Osteoblast (primary cell): ENCODE measurements at regions not wholly inside any gene's neighbourhood (a gene's known extent, or its start where the extent isn't known, plus 50 kb on each side); places are given as distances from the start of the nearest gene placed in this dataset.

Source experiments
- DNase-seq: peaks from one replicate; pipeline ENCODE4 v3.0.0; 2011; ENCODE audit warnings: low spot score, mixed read lengths; ENCODE audit not compliant: insufficient read length; ENCODE audit errors: missing footprints
- H2AFZ ChIP-seq: 2 replicates; pipeline ENCODE4 v1.6.0; 2011; ENCODE audit warnings: mild to moderate bottlenecking, low read length
- H3K27ac ChIP-seq: 2 replicates; pipeline ENCODE4 v1.5.1; 2011; ENCODE audit warnings: mild to moderate bottlenecking, low read depth, low read length, moderate library complexity
- H3K27me3 ChIP-seq: 2 replicates; pipeline ENCODE4 v1.6.0; 2012; ENCODE audit warnings: mild to moderate bottlenecking, control low read depth, inconsistent platforms, low read length, moderate library complexity; ENCODE audit not compliant: insufficient read depth
- H3K36me3 ChIP-seq: 2 replicates; pipeline ENCODE4 v1.5.1; 2011; ENCODE audit warnings: mild to moderate bottlenecking, low read length, control low read depth, moderate library complexity; ENCODE audit not compliant: insufficient read depth
- H3K4me1 ChIP-seq: 2 replicates; pipeline ENCODE4 v1.5.1; 2011; ENCODE audit warnings: mild to moderate bottlenecking, low read length, control low read depth, moderate library complexity; ENCODE audit not compliant: insufficient read depth
- H3K4me2 ChIP-seq: 2 replicates; pipeline ENCODE4 v1.6.0; 2011; ENCODE audit warnings: mild to moderate bottlenecking, low read length; ENCODE audit not compliant: insufficient read depth
- H3K4me3 ChIP-seq: fragments of 200-600 bp; sonication (generic); 3 replicates; pipeline ENCODE4 v1.5.1; 2012; ENCODE audit warnings: mild to moderate bottlenecking, low read length, inconsistent platforms; ENCODE audit not compliant: insufficient read depth
- H3K79me2 ChIP-seq: 2 replicates; pipeline ENCODE4 v1.6.0; 2012; ENCODE audit warnings: mild to moderate bottlenecking, low read length, control low read depth, inconsistent platforms; ENCODE audit not compliant: insufficient read depth
- H3K9me3 ChIP-seq: 2 replicates; pipeline ENCODE4 v1.5.1; 2011; ENCODE audit warnings: low read depth, low read length, control low read depth
- H4K20me1 ChIP-seq: 2 replicates; pipeline ENCODE4 v1.6.0; 2012; ENCODE audit warnings: mild to moderate bottlenecking, low read length, control low read depth; ENCODE audit not compliant: insufficient read depth
- TF ChIP-seq, protein P1 (sequence below): IDR thresholded peaks from 2 replicates; pipeline ENCODE4 v1.5.1; 2011; ENCODE audit warnings: mild to moderate bottlenecking, low read depth, low read length, moderate library complexity; ENCODE audit errors: extremely low read depth

DNA sequence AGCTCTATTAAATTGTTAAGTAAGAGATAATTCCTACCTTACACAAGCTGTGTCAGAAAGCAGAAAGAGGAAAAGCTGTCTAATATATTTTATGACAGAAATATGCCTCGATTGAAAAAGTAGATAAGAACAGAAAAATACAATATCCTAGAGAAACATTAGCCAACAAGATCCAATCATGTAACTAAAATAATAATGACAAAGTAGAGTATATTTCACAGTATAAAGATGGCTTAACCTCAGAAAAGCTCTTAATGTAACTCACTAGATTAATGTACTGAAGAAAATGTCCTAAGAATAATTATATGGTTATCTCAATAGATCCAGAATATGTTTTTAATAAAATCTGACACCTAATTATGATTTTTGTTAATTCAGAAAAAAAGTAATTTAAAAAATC is 89.8 kb upstream of the HABP2 start:
- H3K36me3 ChIP-seq, result no peaks in the 10 kb centered on the region
- no peaks in the 10 kb centered on the region for H4K20me1 ChIP-seq
- no peak overlapping the region for H3K4me2 ChIP-seq
- TF ChIP-seq, protein P1, sequence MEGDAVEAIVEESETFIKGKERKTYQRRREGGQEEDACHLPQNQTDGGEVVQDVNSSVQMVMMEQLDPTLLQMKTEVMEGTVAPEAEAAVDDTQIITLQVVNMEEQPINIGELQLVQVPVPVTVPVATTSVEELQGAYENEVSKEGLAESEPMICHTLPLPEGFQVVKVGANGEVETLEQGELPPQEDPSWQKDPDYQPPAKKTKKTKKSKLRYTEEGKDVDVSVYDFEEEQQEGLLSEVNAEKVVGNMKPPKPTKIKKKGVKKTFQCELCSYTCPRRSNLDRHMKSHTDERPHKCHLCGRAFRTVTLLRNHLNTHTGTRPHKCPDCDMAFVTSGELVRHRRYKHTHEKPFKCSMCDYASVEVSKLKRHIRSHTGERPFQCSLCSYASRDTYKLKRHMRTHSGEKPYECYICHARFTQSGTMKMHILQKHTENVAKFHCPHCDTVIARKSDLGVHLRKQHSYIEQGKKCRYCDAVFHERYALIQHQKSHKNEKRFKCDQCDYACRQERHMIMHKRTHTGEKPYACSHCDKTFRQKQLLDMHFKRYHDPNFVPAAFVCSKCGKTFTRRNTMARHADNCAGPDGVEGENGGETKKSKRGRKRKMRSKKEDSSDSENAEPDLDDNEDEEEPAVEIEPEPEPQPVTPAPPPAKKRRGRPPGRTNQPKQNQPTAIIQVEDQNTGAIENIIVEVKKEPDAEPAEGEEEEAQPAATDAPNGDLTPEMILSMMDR, result no peak
- H3K79me2 ChIP-seq, result no peaks in the 10 kb centered on the region
- no peak overlapping the region for H2AFZ ChIP-seq
- peaks cover 15% of the 10 kb centered on the region for H3K27me3 ChIP-seq
- no peak overlapping the region for H3K27ac ChIP-seq
- H3K4me3 ChIP-seq, result no peak overlapping the region
- H3K9me3 ChIP-seq, result no peaks in the 10 kb centered on the region
- no peaks in the 10 kb centered on the region for H3K4me1 ChIP-seq
- DNase-seq, result no peak

DNA sequence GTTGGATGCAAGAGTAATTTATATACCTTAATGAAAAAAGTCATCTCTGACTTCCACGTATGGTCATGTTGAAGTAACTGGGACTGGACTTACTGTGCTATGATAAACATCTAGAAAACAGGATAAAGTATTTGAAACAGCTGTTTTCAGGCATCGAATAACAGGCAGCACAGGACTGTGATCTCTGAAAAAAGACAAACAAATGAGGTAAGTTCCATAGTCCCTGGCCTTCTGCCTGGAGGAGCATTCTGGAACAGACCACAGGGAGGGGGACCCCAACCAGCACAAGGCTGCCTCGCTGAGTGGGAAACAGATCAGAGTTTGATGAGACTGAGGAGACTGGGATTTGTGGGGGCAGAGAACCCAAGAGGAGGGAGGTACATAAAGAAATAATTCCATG is 89.1 kb upstream of the HABP2 start:
- no peak overlapping the region for H3K4me3 ChIP-seq
- H3K9me3 ChIP-seq, result no peaks in the 10 kb centered on the region
- H2AFZ ChIP-seq, result no peak overlapping the region
- H3K4me2 ChIP-seq, result no peak overlapping the region
- peaks cover 11% of the 10 kb centered on the region for H3K27me3 ChIP-seq
- H3K27ac ChIP-seq, result no peak overlapping the region
- H3K36me3 ChIP-seq, result no peaks in the 10 kb centered on the region
- TF ChIP-seq, protein P1, result no peak
- H3K79me2 ChIP-seq, result no peaks in the 10 kb centered on the region
- no peaks in the 10 kb centered on the region for H4K20me1 ChIP-seq
- no peak for DNase-seq
- H3K4me1 ChIP-seq, result no peaks in the 10 kb centered on the region

DNA sequence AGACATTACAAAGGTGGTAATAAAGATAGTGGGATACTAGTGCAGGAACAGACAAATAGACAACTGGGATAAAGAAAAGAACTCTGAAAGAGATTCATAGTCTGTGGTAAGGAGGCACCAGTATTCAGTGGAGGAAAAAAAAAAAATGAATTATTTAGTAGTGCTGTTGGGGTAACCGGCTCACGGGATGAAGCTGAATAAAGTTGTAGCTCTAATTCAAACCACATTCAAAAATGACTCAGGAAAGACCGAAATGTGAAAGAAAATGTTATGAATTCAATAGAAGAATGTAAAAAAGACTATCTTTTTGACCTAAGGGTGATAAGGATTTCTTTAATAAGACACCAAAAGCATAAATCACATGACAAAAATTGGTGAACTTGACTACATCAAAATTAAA is 83.1 kb upstream of the HABP2 start:
- Histone ChIP-seq H3K79me2 (no peaks in the 10 kb centered on the region), H2AFZ (no peak overlapping the region), H3K36me3 (no peaks in the 10 kb centered on the region), H3K4me2 (no peak overlapping the region), H3K4me1 (peaks cover 17% of the 10 kb centered on the region), H3K27ac (no peak overlapping the region), H3K27me3 (peaks cover 3% of the 10 kb centered on the region), H4K20me1 (no peaks in the 10 kb centered on the region), H3K9me3 (no peaks in the 10 kb centered on the region), H3K4me3 (no peak overlapping the region)
- DNase-seq, result no peak
- TF ChIP-seq, protein P1, result no peak

DNA sequence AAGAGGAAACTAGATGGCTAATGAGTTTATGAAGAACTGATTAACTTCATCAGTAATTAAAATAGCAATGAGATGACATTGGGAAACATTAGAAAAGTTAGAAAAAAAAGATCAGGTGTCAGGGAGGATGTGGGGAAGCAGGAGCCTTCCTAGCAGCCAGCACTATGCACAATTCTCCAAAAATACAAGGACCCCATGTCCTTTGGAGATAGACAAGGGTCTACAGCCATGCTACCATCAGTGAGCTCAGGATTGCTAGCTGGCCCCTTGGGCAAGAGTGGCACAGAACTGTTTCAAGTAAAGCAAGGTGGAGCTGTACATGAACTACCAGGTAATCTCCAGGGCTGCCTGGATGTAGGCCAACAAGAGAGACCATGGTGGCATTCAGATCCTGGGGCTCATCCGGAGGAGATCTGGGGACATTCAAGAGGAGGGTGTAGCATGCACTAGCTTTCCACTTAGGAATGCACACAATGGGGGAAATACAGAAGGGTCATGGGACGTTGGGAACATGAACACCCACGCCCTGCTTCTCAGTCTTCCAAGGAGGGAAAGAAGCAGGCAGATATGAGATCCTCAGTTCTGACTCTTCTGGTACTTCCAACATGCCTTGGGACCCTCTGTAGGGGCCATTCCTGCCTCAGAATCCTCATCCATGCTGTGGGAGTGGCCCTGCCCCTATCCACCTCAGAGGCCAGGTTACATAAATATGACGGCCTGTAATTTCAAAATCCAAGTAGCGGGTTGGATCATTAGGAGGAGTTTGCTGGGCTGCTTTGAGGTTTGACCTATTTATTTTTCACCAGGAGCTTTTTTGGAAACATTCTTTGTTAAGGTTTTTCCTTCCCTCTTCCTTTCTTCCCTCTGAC is 82.2 kb upstream of the HABP2 start:
- no peaks in the 10 kb centered on the region for H3K9me3 ChIP-seq
- H4K20me1 ChIP-seq, result no peaks in the 10 kb centered on the region
- no peaks in the 10 kb centered on the region for H3K79me2 ChIP-seq
- H3K4me3 ChIP-seq, result no peak overlapping the region
- H3K4me2 ChIP-seq, result no peak overlapping the region
- no peak for DNase-seq
- H3K36me3 ChIP-seq, result no peaks in the 10 kb centered on the region
- TF ChIP-seq, protein P1, result no peak
- no peak overlapping the region for H2AFZ ChIP-seq
- H3K4me1 ChIP-seq, result peaks cover 25% of the 10 kb centered on the region
- H3K27me3 ChIP-seq, result peaks cover 3% of the 10 kb centered on the region
- no peak overlapping the region for H3K27ac ChIP-seq
